ENCODE measurements at regions not wholly inside any gene's neighbourhood (a gene's known extent, or its start where the extent isn't known, plus 50 kb on each side); places are given as distances from the start of the nearest gene placed in this dataset.

DNA sequence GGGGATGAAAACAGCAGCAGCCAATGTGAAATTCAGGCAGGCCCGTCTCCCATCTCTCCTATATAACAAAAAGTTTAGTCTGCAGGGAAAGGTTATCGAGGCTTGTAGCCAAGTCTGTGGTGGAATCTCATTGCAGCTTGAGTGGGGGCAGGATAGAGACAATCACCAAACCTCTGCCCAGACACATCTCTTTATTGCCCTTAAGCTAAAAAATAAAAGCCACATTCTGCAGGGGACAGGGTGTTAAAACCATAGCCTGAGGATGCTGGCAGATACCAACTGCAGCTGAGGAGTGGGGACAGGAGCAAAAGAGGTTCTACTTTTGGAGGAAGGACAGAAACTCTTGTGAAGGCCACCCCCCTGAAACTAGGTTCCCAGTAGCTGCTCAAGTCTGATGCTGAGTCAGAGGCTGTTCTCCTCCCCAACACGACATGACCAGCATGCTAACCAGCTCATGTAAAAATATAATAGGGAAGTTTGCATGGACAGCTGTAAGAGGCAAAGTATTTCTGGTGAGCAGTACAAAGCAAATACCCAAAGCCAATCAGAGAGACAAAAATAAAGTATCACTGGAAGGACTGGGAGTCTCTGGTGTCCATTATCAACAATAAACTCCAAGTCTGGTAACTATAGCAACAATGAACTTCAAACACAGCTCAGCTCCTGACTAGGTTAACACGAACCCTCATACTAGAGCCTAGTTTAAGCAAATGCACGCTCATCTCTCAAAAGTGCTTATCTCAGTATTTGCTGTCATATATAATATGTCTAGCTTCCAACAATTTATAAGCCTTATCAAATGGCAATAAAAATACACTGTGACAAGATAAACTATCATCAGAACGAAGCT is 362.2 kb upstream of the SLCO3A1 start:
- TF ChIP-seq POLR2A (IDR thresholded peaks at IDR 0.05): no peak
- TF ChIP-seq, protein P1, sequence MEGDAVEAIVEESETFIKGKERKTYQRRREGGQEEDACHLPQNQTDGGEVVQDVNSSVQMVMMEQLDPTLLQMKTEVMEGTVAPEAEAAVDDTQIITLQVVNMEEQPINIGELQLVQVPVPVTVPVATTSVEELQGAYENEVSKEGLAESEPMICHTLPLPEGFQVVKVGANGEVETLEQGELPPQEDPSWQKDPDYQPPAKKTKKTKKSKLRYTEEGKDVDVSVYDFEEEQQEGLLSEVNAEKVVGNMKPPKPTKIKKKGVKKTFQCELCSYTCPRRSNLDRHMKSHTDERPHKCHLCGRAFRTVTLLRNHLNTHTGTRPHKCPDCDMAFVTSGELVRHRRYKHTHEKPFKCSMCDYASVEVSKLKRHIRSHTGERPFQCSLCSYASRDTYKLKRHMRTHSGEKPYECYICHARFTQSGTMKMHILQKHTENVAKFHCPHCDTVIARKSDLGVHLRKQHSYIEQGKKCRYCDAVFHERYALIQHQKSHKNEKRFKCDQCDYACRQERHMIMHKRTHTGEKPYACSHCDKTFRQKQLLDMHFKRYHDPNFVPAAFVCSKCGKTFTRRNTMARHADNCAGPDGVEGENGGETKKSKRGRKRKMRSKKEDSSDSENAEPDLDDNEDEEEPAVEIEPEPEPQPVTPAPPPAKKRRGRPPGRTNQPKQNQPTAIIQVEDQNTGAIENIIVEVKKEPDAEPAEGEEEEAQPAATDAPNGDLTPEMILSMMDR (IDR thresholded peaks at IDR 0.05): no peak

All from body of pancreas (tissue), 4 donors.